ENCODE measurements at regions not wholly inside any gene's neighbourhood (a gene's known extent, or its start where the extent isn't known, plus 50 kb on each side); places are given as distances from the start of the nearest gene placed in this dataset.

GRCh38 chr2:145689277-145689676, 1169.4 kb upstream of the ZEB2 start:
- TF ChIP-seq EP300 (IDR thresholded peaks at IDR 0.05) (no peak), POLR2A (IDR thresholded peaks at IDR 0.05) (no peak)

Measured in suprapubic skin (tissue), 2 donors.